Activated CD4-positive, alpha-beta T cell treated with anti-CD3 and anti-CD28 coated beads, Interleukin-2, amount 10 ng/mL, durations not matched to agents 24 days and 14 days (primary cell): ENCODE measurements at regions not wholly inside any gene's neighbourhood (a gene's known extent, or its start where the extent isn't known, plus 50 kb on each side); places are given as distances from the start of the nearest gene placed in this dataset.
"Not testable (repeated sequence)": the region's sequence is repeated elsewhere in the genome, so short reads cannot be mapped to it uniquely, and the experiment has no call there.

Experiments
- DNase-seq: peaks from one replicate; pipeline ENCODE4 v3.0.0; 2022
- H3K27ac Mint-ChIP-seq: one replicate; pipeline ENCODE4 v1.8.0; 2022; ENCODE audit warnings: mild to moderate bottlenecking, mixed read lengths
- H3K27me3 Mint-ChIP-seq: one replicate; pipeline ENCODE4 v1.8.0; 2022; ENCODE audit warnings: mixed read lengths
- H3K36me3 Mint-ChIP-seq: one replicate; pipeline ENCODE4 v1.8.0; 2022; ENCODE audit warnings: low read depth, mild to moderate bottlenecking, mixed read lengths
- H3K4me1 Mint-ChIP-seq: one replicate; pipeline ENCODE4 v1.8.0; 2021; ENCODE audit warnings: mixed read lengths
- H3K4me3 Mint-ChIP-seq: one replicate; pipeline ENCODE4 v1.8.0; 2022; ENCODE audit warnings: mild to moderate bottlenecking, moderate library complexity, mixed read lengths
- H3K9me3 Mint-ChIP-seq: one replicate; pipeline ENCODE4 v1.8.0; 2021; ENCODE audit warnings: mixed read lengths
- intact Hi-C: fragments of 100-400 bp; cut with micrococcal nuclease; formaldehyde crosslinking; loops from one replicate; pipeline ENCODE4 v1.15.1; 2023

DNA sequence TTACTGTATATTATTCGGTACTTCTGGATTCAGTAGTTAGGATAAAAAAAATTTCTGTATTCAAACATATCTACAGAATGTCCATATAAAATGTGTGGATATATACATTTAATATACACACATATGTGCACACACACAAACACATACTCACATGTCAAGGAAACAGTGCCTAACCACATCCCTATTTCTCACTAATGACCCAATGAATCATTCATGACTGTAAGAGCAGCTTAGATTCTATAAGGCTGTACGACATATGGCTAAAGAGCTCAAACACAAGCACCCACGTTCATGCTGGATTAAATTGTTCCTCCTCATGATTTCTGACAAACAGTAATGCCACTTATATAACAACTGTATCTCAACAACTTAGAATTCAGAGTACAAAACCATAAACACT is 457.3 kb downstream of the ADCYAP1 start:
- DNase-seq, result no peak
- intact Hi-C loops, result no loop called here
- Mint-ChIP-seq H3K36me3 (no peaks in the 10 kb centered on the region), H3K9me3 (no peaks in the 10 kb centered on the region), H3K4me1 (no peaks in the 10 kb centered on the region), H3K4me3 (no peak overlapping the region), H3K27me3 (no peaks in the 10 kb centered on the region), H3K27ac (no peak overlapping the region)

- no peak for DNase-seq
- intact Hi-C loops, result no loop called here
- no peaks in the 10 kb centered on the region for H3K4me1 Mint-ChIP-seq
- H3K9me3 Mint-ChIP-seq, result no peaks in the 10 kb centered on the region
- H3K4me3 Mint-ChIP-seq, result no peak overlapping the region
- no peak overlapping the region for H3K27ac Mint-ChIP-seq
- H3K36me3 Mint-ChIP-seq, result no peaks in the 10 kb centered on the region
- H3K27me3 Mint-ChIP-seq, result no peaks in the 10 kb centered on the region
These were observed 465.9 kb downstream of the ADCYAP1 start for GRCh38 chr18:1370552-1370951.

- Mint-ChIP-seq H3K9me3 (no peaks in the 10 kb centered on the region), H3K4me1 (no peaks in the 10 kb centered on the region), H3K4me3 (no peak overlapping the region), H3K36me3 (no peaks in the 10 kb centered on the region), H3K27me3 (no peaks in the 10 kb centered on the region), H3K27ac (no peak overlapping the region)
- intact Hi-C loops, result no loop called here
- DNase-seq, result no peak
These were observed 467.1 kb downstream of the ADCYAP1 start for GRCh38 chr18:1371724-1372123.

- H3K36me3 Mint-ChIP-seq, result no peaks in the 10 kb centered on the region
- H3K27ac Mint-ChIP-seq, result no peak overlapping the region
- no peaks in the 10 kb centered on the region for H3K27me3 Mint-ChIP-seq
- H3K4me1 Mint-ChIP-seq, result no peaks in the 10 kb centered on the region
- intact Hi-C loops, result no loop called here
- no peak for DNase-seq
- no peak overlapping the region for H3K4me3 Mint-ChIP-seq
- peaks cover 11% of the 10 kb centered on the region for H3K9me3 Mint-ChIP-seq
These were observed 478.8 kb downstream of the ADCYAP1 start for GRCh38 chr18:1383465-1383864.

DNA sequence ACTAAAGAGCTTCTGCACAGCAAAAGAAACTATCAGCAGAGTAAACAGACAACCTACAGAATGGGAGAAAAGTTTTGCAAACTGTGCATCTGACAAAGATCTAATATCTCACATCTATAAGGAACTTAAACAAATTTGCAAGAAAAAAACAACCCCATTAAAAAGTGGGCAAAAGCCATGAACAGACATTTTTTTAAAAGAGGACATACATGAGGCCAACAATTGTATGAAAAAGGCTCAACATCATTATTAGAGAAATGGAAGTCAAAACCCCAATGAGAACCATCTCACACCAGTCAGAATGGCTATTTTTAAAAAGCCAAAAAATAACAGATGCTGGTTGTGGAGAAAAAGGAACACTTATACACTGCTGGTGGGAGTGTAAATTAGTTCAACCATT is 483.8 kb downstream of the ADCYAP1 start:
- H3K27ac Mint-ChIP-seq, DNase-seq, H3K27me3 Mint-ChIP-seq, intact Hi-C loops, H3K4me1 Mint-ChIP-seq, H3K4me3 Mint-ChIP-seq, H3K36me3 Mint-ChIP-seq: not testable (repeated sequence)
- peaks cover 11% of the 10 kb centered on the region for H3K9me3 Mint-ChIP-seq

- no peaks in the 10 kb centered on the region for H3K4me1 Mint-ChIP-seq
- H3K4me3 Mint-ChIP-seq, result no peak overlapping the region
- H3K9me3 Mint-ChIP-seq, result no peaks in the 10 kb centered on the region
- H3K27me3 Mint-ChIP-seq, result no peaks in the 10 kb centered on the region
- no peak overlapping the region for H3K27ac Mint-ChIP-seq
- no peaks in the 10 kb centered on the region for H3K36me3 Mint-ChIP-seq
- intact Hi-C loops, result no loop called here
- no peak for DNase-seq
These were observed 487.4 kb downstream of the ADCYAP1 start for GRCh38 chr18:1392046-1392445.

DNA sequence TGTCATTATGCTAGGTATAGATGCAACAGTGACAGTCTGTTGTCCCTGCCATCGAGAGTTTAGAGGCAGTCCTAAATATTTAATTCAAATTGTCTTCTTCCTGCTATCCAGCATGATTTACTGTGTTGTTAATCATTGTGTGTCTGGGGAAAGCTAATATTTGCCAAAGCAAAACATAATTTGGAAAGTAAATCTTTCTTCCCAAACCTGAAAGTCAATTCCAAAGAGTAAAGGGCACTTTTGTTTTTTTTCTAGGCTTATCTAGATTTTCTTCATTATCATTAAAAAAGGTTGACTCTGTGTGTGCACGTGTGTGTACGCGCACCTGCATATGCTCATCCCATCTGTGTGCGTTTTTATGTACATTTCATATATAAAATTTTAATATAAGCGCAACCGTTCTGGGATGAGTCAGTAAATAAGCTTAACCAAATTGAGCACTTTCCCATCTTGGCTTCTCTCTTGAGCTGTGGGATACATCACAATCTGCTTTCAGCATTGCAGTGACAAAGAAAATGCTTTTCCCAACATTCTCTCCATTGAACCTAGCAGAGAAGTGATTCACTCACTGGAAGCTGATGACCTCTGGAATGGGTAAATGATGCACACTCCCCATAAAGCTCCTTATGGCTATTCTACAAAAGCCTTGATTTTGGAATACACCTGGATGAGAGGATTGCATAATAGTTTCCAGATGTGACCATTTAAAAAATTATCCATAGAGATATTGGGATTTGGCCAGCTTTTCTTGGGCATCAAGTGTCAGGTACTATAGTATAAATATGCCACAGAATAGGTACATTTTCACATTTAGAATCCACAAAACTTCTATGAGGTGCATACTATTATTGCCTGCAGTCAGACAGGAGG is 488.4 kb downstream of the ADCYAP1 start:
- Mint-ChIP-seq H3K4me1 (no peaks in the 10 kb centered on the region), H3K27ac (no peak overlapping the region), H3K9me3 (no peaks in the 10 kb centered on the region), H3K36me3 (no peaks in the 10 kb centered on the region), H3K4me3 (no peak overlapping the region), H3K27me3 (no peaks in the 10 kb centered on the region)
- intact Hi-C loops, result no loop called here
- DNase-seq, result no peak

GRCh38 chr18:1393929-1394328 is 489.3 kb downstream of the ADCYAP1 start:
- DNase-seq, result no peak
- Mint-ChIP-seq H3K9me3 (peaks cover 5% of the 10 kb centered on the region), H3K4me3 (no peak overlapping the region), H3K36me3 (no peaks in the 10 kb centered on the region), H3K27me3 (no peaks in the 10 kb centered on the region), H3K4me1 (no peaks in the 10 kb centered on the region), H3K27ac (no peak overlapping the region)
- intact Hi-C loops, result no loop called here

DNA sequence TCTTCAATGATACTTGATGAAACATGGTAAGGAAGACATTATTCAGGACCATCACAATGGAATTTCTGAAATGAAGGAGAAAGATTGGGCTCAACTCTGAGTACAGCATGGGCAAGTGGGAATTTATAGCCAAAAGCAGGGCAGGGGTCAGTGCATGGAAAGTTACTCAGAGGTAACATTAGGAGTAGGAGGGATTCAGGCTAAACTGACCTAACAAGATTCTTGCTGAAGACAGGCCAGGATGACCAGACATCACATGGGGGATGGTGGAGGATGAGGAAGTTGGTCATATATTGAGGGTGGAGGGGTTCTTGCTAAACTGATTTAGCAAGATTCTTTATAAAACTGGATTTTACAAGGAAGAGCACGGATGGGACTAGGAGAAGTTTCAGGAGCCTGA is 489.8 kb downstream of the ADCYAP1 start:
- no peaks in the 10 kb centered on the region for H3K4me1 Mint-ChIP-seq
- H3K36me3 Mint-ChIP-seq, result no peaks in the 10 kb centered on the region
- H3K27me3 Mint-ChIP-seq, result no peaks in the 10 kb centered on the region
- DNase-seq, result no peak
- no peak overlapping the region for H3K4me3 Mint-ChIP-seq
- intact Hi-C loops, result no loop called here
- no peak overlapping the region for H3K27ac Mint-ChIP-seq
- peaks cover 5% of the 10 kb centered on the region for H3K9me3 Mint-ChIP-seq

DNA sequence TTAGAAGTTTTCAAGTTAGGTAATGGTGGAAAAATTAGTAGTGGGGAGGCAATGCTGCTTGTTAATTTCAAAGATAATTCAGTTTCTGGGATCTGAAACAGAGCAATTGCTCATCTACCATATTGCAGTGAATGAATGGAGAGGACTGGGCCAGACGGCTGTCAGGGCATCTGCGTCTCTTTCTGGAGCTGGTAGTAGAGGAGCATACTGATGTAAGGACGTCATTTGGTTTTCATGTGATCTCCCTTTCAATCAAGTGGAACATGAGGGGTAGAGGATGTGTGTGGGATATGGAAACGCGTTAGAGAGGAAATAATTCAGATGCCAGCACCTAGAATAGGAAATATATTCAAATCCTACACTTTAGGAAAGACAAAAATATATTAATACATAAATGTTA is 490.3 kb downstream of the ADCYAP1 start:
- Mint-ChIP-seq H3K9me3 (peaks cover 5% of the 10 kb centered on the region), H3K27ac (no peak overlapping the region), H3K4me3 (no peak overlapping the region), H3K27me3 (no peaks in the 10 kb centered on the region), H3K4me1 (no peaks in the 10 kb centered on the region), H3K36me3 (no peaks in the 10 kb centered on the region)
- intact Hi-C loops, result no loop called here
- no peak for DNase-seq

DNA sequence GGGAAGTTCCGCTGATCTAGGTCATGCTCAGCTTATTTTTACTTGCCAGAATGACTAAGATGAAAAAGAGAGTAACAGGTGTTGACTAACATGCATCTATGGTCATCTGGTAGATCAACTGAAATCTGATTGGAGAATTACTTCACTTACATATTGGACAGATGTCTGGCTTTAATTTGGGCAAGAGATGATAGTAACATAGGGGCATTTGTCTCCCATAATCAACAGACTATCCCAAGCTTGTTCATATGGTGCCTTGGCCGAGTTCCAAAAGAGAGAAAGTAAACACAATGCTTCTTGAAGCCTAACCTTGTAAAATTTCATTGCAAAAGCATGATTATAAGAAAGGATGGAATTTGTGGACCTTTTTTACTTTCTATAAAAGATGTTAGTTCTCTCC is 503.7 kb downstream of the ADCYAP1 start:
- H3K4me1 Mint-ChIP-seq, result no peaks in the 10 kb centered on the region
- no peak overlapping the region for H3K4me3 Mint-ChIP-seq
- no peak overlapping the region for H3K27ac Mint-ChIP-seq
- no peak for DNase-seq
- no peaks in the 10 kb centered on the region for H3K9me3 Mint-ChIP-seq
- H3K36me3 Mint-ChIP-seq, result no peaks in the 10 kb centered on the region
- intact Hi-C loops, result no loop called here
- no peaks in the 10 kb centered on the region for H3K27me3 Mint-ChIP-seq

GRCh38 chr18:1412655-1413322 is 508.1 kb downstream of the ADCYAP1 start:
- Mint-ChIP-seq H3K9me3 (no peaks in the 10 kb centered on the region), H3K36me3 (no peaks in the 10 kb centered on the region), H3K4me1 (no peaks in the 10 kb centered on the region), H3K4me3 (no peak overlapping the region), H3K27me3 (no peaks in the 10 kb centered on the region), H3K27ac (no peak overlapping the region)
- no peak for DNase-seq
- intact Hi-C loops, result no loop called here

GRCh38 chr18:1413323-1413675 is 508.6 kb downstream of the ADCYAP1 start:
- H3K27ac Mint-ChIP-seq, result no peak overlapping the region
- no peaks in the 10 kb centered on the region for H3K4me1 Mint-ChIP-seq
- intact Hi-C loops, result no loop called here
- no peaks in the 10 kb centered on the region for H3K9me3 Mint-ChIP-seq
- no peak for DNase-seq
- H3K27me3 Mint-ChIP-seq, result no peaks in the 10 kb centered on the region
- no peaks in the 10 kb centered on the region for H3K36me3 Mint-ChIP-seq
- no peak overlapping the region for H3K4me3 Mint-ChIP-seq

DNA sequence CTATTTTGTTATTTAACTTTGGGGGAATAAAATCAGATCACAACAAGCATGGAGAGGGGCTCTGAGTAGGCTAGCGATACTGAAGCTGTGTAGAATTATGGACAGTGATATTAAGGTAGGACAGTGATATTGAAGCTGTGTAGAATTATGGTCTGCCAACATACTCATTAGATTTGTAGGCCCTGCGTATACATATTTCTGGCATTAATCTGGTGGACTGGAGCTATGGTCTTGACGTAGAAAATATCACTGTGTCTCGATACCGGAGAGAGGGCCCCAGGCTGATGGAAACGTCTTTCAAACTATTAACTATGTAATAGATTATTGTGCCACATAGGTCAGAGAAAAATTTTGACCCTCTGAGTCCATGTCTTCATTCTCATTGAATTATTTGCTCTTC is 511.4 kb downstream of the ADCYAP1 start:
- no peak for DNase-seq
- no peaks in the 10 kb centered on the region for H3K9me3 Mint-ChIP-seq
- H3K27me3 Mint-ChIP-seq, result no peaks in the 10 kb centered on the region
- no peak overlapping the region for H3K4me3 Mint-ChIP-seq
- intact Hi-C loops, result no loop called here
- H3K4me1 Mint-ChIP-seq, result no peaks in the 10 kb centered on the region
- no peaks in the 10 kb centered on the region for H3K36me3 Mint-ChIP-seq
- H3K27ac Mint-ChIP-seq, result no peak overlapping the region

DNA sequence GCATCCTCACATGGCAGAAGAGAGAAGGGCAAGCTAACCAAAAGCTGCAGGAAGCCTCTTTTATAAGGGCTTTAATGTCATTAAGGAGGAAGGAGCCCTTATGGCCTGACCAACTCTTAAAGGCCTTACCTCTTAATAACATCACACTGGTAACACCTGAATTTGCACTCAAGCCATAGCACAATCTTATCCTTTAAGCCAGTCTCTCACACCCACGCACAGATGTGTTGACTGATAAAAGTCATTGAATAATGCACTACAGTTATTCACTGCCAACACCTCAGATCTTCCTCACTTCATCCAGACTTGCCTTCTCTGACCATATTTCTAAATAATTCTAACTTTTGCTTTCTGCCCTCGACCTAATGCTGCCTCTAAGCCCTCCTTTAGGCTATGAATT is 516.8 kb downstream of the ADCYAP1 start:
- Mint-ChIP-seq H3K4me1 (no peaks in the 10 kb centered on the region), H3K27ac (no peak overlapping the region), H3K4me3 (no peak overlapping the region), H3K9me3 (no peaks in the 10 kb centered on the region), H3K36me3 (no peaks in the 10 kb centered on the region), H3K27me3 (no peaks in the 10 kb centered on the region)
- intact Hi-C loops, result no loop called here
- no peak for DNase-seq
